ENCODE measurements at regions not wholly inside any gene's neighbourhood (a gene's known extent, or its start where the extent isn't known, plus 50 kb on each side); places are given as distances from the start of the nearest gene placed in this dataset.

GRCh38 chr9:1440256-1440655 is 390.1 kb downstream of the DMRT2 start:
- no peak for TF ChIP-seq CTCF (IDR thresholded peaks at IDR 0.05)
- no peak for TF ChIP-seq POLR2A (IDR thresholded peaks at IDR 0.05)
